COLO829 (cell line): ENCODE measurements at regions not wholly inside any gene's neighbourhood (a gene's known extent, or its start where the extent isn't known, plus 50 kb on each side); places are given as distances from the start of the nearest gene placed in this dataset.

Experiments used
- DNase-seq: peaks from one replicate; pipeline ENCODE4 v3.0.0; 2012; ENCODE audit warnings: low spot score

DNA sequence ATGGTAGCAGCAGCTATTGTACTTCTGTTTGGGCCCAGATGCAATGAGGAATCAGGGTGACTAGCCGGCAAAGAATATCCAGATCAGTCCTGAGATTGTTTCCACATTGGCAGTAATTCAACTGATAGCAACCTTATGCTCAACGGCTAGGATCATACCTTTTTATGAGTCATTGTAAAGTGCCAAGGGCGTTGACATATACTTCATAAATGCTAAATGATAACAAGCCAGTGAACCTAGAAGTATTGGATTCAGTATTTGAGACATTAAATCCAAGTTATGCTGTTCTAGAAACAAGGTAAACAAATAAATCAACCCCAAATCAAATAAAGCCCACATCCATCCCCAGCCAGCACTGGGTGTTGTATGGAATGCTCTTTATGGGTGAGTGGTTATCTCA is 207.1 kb upstream of the ZFHX3 start:
- DNase-seq: no peak

- no peak for DNase-seq
Measured at GRCh38 chr16:73253922-73254480, 206.1 kb upstream of the ZFHX3 start.

GRCh38 chr16:73252446-73252845 is 204.5 kb upstream of the ZFHX3 start:
- DNase-seq: no peak

DNA sequence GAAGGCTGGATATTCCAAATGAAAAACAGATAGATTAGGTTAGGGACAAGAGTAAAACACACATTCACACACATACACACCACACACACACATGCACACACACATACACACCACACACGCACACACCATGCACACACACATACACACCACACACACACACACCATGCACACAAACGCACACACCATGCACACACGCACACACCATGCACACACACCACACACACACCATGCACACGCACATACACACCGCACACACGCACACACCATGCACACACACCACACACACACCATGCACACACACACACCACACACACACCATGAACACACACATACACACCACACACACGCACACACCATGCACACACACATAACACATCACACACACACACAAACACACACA is 203.7 kb upstream of the ZFHX3 start:
- DNase-seq: no peak

GRCh38 chr16:73248316-73248715 is 200.4 kb upstream of the ZFHX3 start:
- DNase-seq: no peak

DNA sequence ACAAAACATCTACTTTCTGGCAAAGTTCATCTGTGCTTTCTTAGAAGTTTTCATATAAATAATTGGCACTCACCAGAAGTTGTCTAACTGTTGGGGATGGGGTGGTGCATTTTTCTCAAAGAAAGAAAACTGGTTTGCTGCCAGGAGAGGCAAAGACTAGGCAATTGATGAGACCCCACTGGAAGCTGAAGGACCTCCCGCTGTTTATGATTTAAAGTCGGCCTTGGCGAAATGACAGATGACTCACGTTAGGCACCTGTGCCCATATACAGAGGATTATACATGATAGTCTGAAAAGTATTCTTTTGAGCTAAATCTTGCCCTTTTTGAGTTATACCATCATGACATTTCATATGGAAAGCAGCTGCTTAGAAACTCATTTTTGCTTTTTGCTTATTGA is 193.0 kb upstream of the ZFHX3 start:
- DNase-seq: no peak

DNA sequence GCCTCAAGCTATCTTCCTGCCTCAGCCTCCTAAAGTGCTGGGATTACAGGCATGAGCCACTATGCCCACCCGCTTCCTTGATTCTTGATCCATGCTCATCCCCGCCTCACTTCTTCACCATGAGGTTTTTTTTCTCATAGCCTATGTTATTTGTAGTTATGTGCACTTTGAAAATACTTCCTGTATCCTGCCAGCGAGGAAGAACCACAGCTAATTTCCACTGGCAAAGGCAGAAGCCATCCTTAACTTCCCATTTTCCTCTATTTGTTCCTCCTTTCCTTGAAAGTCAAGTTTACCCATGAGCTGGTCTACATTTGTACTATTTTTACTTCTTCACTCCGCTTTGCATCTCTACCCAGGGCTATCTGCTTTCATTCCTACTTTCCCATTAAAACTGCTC is 189.7 kb upstream of the ZFHX3 start:
- DNase-seq: no peak

GRCh38 chr16:73234496-73234895 is 186.6 kb upstream of the ZFHX3 start:
- DNase-seq: no peak

DNA sequence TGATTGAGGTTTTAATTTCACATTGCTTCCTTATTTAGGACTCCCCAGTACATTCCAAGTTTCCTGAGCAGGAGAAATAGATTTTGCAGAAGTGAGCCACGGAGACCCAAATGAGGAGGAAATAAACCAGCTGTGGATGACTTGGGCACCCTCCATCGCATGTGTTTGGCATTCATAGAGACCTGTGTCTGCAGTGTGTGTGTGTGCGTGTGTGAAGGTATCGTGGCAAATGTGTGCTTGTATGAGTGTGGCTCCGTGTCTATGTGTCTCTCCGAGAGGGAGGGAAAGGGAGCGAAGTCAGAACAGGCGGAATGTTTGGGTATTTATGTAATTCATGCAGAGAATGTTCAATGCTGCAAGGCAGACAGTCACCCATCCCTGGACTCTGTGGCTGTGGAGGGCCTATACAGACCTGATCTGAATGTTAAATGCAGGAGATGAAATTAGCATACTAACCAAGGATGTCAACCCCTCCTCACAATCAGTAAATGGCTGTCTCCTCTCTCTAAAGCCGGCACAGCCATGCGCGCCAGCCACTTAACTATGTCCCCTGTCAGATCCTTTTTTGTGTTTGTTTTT is 186.0 kb upstream of the ZFHX3 start:
- DNase-seq: no peak

- DNase-seq: no peak
Measured at GRCh38 chr16:73233329-73233765, 185.4 kb upstream of the ZFHX3 start.

DNA sequence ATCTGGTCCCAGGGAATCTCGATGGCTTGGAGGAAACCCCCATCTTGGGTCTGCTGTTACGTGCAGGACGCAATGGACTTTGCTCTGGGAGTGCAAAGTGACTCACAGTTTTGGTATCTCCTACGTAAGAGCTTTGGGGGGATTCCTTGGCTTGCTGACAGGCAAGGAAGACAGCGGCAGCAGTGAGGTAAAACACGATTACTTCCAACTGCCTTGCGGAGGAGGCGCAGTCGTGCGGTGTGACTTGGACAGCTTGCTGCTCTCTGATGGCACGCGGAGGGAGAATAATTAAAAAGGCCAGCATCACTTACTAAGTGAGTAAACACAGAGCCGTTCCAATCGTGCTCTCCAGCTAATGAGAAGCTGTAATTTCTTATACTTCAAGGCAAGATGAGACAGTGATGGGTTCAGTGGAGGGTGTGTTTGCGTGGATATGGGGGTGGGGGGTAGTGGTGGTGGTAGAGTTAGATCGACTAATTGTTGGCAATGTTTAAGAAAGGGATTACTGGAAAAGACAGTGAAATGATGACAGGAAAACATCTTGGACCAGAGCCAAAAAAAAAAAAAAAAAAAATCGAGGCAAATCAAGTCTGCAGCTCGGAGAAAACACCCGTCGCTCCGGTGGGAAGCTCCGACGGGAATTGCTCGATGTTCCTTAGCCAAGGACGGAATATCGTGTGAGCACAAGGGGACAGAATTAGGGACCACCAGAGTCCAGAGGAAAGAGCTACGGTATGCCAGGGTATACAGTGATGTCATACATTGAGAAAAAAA is 184.8 kb upstream of the ZFHX3 start:
- DNase-seq: peak; percentile 19

DNA sequence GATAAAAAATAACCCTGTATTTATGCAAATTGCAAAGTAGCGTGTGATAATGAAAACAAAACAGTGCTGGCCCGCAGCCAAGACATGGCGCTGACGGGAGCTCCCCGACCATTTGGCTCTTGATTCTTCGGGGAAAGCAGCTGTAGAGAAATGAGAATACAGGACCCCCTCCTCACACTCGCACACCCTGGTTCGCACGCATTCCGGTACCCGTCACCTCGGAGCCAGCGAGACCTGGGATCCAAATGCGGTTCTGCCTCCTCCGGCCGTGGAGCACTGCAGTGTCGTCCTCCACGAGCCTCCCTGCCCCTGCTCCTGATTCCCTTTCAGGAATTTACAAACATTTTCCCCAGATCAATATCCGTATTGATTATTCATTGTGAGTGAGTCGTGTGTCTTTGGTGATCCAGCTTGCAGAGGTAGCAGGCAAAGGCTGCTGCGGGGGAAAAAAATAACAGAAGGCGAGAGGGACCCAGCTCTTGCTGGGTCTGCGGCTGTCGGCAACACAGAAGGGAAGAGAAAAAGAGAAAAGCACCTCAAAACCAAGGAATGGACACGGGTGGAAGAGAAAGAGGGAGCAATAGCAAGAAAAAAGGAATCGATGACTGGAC is 184.1 kb upstream of the ZFHX3 start:
- no peak for DNase-seq

DNA sequence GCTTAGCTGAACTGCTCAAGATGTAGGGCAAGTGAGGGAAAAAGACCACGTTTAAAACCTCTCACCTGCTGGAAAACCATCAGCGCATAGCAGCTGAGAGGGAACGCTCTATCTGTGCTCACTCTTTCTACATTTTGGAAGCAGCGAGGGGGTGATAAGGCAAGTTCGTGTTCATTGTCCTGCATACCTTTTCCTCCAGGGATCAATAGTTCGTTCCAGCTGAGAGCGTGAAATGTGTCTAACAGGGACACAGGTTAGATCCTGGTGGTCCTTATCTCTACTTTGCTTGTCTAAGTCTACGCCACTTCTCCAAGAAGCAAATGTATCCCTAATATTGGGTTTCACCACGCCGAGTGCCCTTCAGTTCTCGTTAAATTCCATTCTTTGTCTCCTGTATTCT is 183.5 kb upstream of the ZFHX3 start:
- no peak for DNase-seq

DNA sequence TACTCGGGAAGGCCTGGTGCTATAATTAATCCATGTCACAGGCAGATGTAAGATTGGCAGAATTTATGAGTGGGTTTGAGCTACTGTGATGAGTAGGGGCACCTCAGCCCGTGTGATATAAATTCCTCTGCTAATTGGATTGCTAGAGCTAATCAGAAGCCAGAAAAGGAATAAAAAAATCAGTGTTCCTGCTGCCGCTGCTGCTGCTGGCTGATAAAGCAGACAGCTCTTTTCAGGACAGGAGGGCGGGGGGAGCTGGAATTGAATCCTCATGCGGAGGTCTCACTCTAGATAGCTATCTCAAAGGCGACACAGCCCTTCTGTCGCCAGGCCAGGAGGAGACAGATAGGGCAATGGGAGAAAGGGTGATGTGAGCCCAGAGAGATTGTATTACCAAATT is 182.7 kb upstream of the ZFHX3 start:
- no peak for DNase-seq

GRCh38 chr16:73228649-73229048 is 180.7 kb upstream of the ZFHX3 start:
- no peak for DNase-seq

GRCh38 chr16:73226675-73227074 is 178.7 kb upstream of the ZFHX3 start:
- DNase-seq: no peak

GRCh38 chr16:73225983-73226382 is 178.1 kb upstream of the ZFHX3 start:
- DNase-seq: no peak

DNA sequence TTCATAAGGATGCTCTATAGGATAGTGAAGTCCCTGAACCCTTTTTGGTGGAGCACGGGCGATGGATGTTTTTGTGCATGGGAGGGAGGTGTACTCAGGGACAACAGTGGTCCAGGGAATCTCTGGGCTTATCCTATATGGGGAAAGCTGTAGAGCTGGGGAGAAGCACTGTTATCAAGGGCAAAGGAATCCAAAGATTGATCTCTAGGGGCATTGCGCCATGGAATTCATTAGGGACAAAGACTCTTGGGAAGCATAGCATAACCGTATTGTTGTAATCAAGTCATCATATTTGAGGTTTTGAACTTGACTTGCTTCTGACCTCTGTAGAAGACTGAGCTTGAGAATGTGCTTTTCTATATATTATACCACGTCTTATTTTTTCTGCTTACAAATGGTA is 172.9 kb upstream of the ZFHX3 start:
- DNase-seq: no peak

- no peak for DNase-seq
Measured at GRCh38 chr16:73219176-73219575, 171.2 kb upstream of the ZFHX3 start.

- no peak for DNase-seq
Measured at GRCh38 chr16:73217654-73218053, 169.7 kb upstream of the ZFHX3 start.

GRCh38 chr16:73216932-73217331 is 169.0 kb upstream of the ZFHX3 start:
- no peak for DNase-seq

GRCh38 chr16:73215678-73216377 is 167.9 kb upstream of the ZFHX3 start:
- DNase-seq: no peak
